Neural cell (in vitro differentiated cells): ENCODE measurements at regions not wholly inside any gene's neighbourhood (a gene's known extent, or its start where the extent isn't known, plus 50 kb on each side); places are given as distances from the start of the nearest gene placed in this dataset.

ENCODE experiments used
- EP300 ChIP-seq: fragments of 450-650 bp; conservative IDR thresholded peaks from 2 replicates; pipeline ENCODE4 v1.6.1; 2014; ENCODE audit warnings: antibody characterized with exemption, mild to moderate bottlenecking, moderate library complexity; ENCODE audit not compliant: poor library complexity, severe bottlenecking
- EZH2 ChIP-seq: fragments of 200-600, 300-800 bp; shearing (Covaris generic), sonication (generic); IDR thresholded peaks from 2 replicates; pipeline ENCODE4 v1.6.1; 2014; ENCODE audit warnings: antibody characterized with exemption, low read length, borderline replicate concordance, mild to moderate bottlenecking; ENCODE audit not compliant: insufficient read depth, poor library complexity, severe bottlenecking
- MXI1 ChIP-seq: fragments of 450-650 bp; conservative IDR thresholded peaks from 2 replicates; pipeline ENCODE4 v1.6.1; 2014; ENCODE audit warnings: antibody characterized with exemption, mild to moderate bottlenecking; ENCODE audit not compliant: poor library complexity, severe bottlenecking
- POLR2AphosphoS5 ChIP-seq: IDR thresholded peaks from 2 replicates; pipeline ENCODE4 v1.6.1; 2012
- RAD21 ChIP-seq: fragments of 450-650 bp; conservative IDR thresholded peaks from 2 replicates; pipeline ENCODE4 v1.6.1; 2014; ENCODE audit warnings: antibody characterized with exemption, mild to moderate bottlenecking, moderate library complexity
- REST ChIP-seq: IDR thresholded peaks from 2 replicates; pipeline ENCODE4 v1.6.1; 2012; ENCODE audit warnings: borderline replicate concordance
- SMC3 ChIP-seq: fragments of 450-650 bp; conservative IDR thresholded peaks from 2 replicates; pipeline ENCODE4 v1.6.1; 2014; ENCODE audit warnings: antibody characterized with exemption, mild to moderate bottlenecking, moderate library complexity; ENCODE audit not compliant: poor library complexity
- TF ChIP-seq, protein P1 (sequence below): fragments of 450-650 bp; IDR thresholded peaks from 2 replicates; pipeline ENCODE4 v1.5.1; 2014; ENCODE audit warnings: antibody characterized with exemption, mild to moderate bottlenecking, moderate library complexity; ENCODE audit not compliant: poor library complexity, severe bottlenecking

GRCh38 chr2:81513328-81513727 lies 1208.8 kb upstream of the LRRTM1 start:
- TF ChIP-seq, protein P1, sequence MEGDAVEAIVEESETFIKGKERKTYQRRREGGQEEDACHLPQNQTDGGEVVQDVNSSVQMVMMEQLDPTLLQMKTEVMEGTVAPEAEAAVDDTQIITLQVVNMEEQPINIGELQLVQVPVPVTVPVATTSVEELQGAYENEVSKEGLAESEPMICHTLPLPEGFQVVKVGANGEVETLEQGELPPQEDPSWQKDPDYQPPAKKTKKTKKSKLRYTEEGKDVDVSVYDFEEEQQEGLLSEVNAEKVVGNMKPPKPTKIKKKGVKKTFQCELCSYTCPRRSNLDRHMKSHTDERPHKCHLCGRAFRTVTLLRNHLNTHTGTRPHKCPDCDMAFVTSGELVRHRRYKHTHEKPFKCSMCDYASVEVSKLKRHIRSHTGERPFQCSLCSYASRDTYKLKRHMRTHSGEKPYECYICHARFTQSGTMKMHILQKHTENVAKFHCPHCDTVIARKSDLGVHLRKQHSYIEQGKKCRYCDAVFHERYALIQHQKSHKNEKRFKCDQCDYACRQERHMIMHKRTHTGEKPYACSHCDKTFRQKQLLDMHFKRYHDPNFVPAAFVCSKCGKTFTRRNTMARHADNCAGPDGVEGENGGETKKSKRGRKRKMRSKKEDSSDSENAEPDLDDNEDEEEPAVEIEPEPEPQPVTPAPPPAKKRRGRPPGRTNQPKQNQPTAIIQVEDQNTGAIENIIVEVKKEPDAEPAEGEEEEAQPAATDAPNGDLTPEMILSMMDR = no peak
- TF ChIP-seq EZH2 = no peak
- no peak for TF ChIP-seq POLR2AphosphoS5
- TF ChIP-seq EP300 = no peak
- no peak for TF ChIP-seq SMC3
- no peak for TF ChIP-seq REST
- TF ChIP-seq RAD21 = no peak
- TF ChIP-seq MXI1 = no peak
